ENCODE measurements at regions not wholly inside any gene's neighbourhood (a gene's known extent, or its start where the extent isn't known, plus 50 kb on each side); places are given as distances from the start of the nearest gene placed in this dataset.

- DNase-seq = no peak
These were observed 951.1 kb upstream of the CNTNAP5 start for GRCh38 chr2:123073956-123074355.

- no peak for DNase-seq
These were observed 948.0 kb upstream of the CNTNAP5 start for GRCh38 chr2:123077101-123077500.

GRCh38 chr2:123080331-123080730 is 944.8 kb upstream of the CNTNAP5 start:
- no peak for DNase-seq

- no peak for DNase-seq
These were observed 939.6 kb upstream of the CNTNAP5 start for GRCh38 chr2:123085484-123085883.

- no peak for DNase-seq
These were observed 938.3 kb upstream of the CNTNAP5 start for GRCh38 chr2:123086613-123087385.

- no peak for DNase-seq
These were observed 933.6 kb upstream of the CNTNAP5 start for GRCh38 chr2:123091471-123091870.

GRCh38 chr2:123093199-123093598 is 931.9 kb upstream of the CNTNAP5 start:
- no peak for DNase-seq

- DNase-seq = no peak
These were observed 929.8 kb upstream of the CNTNAP5 start for GRCh38 chr2:123095219-123095835.

- DNase-seq = no peak
These were observed 926.5 kb upstream of the CNTNAP5 start for GRCh38 chr2:123098619-123099018.

- DNase-seq = no peak
These were observed 923.7 kb upstream of the CNTNAP5 start for GRCh38 chr2:123101434-123101833.

- no peak for DNase-seq
These were observed 921.2 kb upstream of the CNTNAP5 start for GRCh38 chr2:123103902-123104301.

GRCh38 chr2:123116595-123116994 is 908.5 kb upstream of the CNTNAP5 start:
- no peak for DNase-seq

- no peak for DNase-seq
These were observed 897.9 kb upstream of the CNTNAP5 start for GRCh38 chr2:123127236-123127635.

GRCh38 chr2:123128951-123129350 is 896.1 kb upstream of the CNTNAP5 start:
- no peak for DNase-seq

- DNase-seq = no peak
These were observed 888.7 kb upstream of the CNTNAP5 start for GRCh38 chr2:123136419-123136818.

GRCh38 chr2:123144082-123144481 is 881.0 kb upstream of the CNTNAP5 start:
- DNase-seq = no peak

GRCh38 chr2:123153041-123153440 is 872.0 kb upstream of the CNTNAP5 start:
- no peak for DNase-seq

GRCh38 chr2:123154195-123154594 is 870.9 kb upstream of the CNTNAP5 start:
- no peak for DNase-seq

- DNase-seq = no peak
These were observed 868.1 kb upstream of the CNTNAP5 start for GRCh38 chr2:123157016-123157415.

- DNase-seq = no peak
These were observed 862.6 kb upstream of the CNTNAP5 start for GRCh38 chr2:123162400-123163016.

- DNase-seq = no peak
These were observed 861.7 kb upstream of the CNTNAP5 start for GRCh38 chr2:123163398-123163797.

- DNase-seq = no peak
These were observed 860.9 kb upstream of the CNTNAP5 start for GRCh38 chr2:123164216-123164615.

- no peak for DNase-seq
These were observed 859.5 kb upstream of the CNTNAP5 start for GRCh38 chr2:123165616-123166015.

- DNase-seq = no peak
These were observed 845.6 kb upstream of the CNTNAP5 start for GRCh38 chr2:123179526-123179925.

Data from NCI-H1105 (cell line).